ENCODE measurements at regions not wholly inside any gene's neighbourhood (a gene's known extent, or its start where the extent isn't known, plus 50 kb on each side); places are given as distances from the start of the nearest gene placed in this dataset.
"Not testable (repeated sequence)": the region's sequence is repeated elsewhere in the genome, so short reads cannot be mapped to it uniquely, and the experiment has no call there.

- ChIA-PET POLR2A (no interaction called here), CTCF (no interaction called here)
- no peaks in the 10 kb centered on the region for H3K36me3 ChIP-seq (ENCODE audit: control insufficient read depth, insufficient read depth, low read length)
- DNase-seq (ENCODE audit: low read depth) = no peak
- TF ChIP-seq, protein P1, sequence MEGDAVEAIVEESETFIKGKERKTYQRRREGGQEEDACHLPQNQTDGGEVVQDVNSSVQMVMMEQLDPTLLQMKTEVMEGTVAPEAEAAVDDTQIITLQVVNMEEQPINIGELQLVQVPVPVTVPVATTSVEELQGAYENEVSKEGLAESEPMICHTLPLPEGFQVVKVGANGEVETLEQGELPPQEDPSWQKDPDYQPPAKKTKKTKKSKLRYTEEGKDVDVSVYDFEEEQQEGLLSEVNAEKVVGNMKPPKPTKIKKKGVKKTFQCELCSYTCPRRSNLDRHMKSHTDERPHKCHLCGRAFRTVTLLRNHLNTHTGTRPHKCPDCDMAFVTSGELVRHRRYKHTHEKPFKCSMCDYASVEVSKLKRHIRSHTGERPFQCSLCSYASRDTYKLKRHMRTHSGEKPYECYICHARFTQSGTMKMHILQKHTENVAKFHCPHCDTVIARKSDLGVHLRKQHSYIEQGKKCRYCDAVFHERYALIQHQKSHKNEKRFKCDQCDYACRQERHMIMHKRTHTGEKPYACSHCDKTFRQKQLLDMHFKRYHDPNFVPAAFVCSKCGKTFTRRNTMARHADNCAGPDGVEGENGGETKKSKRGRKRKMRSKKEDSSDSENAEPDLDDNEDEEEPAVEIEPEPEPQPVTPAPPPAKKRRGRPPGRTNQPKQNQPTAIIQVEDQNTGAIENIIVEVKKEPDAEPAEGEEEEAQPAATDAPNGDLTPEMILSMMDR (IDR thresholded peaks at IDR 0.05; ENCODE audit: insufficient read depth, low read depth, low read length) = no peak
- no peak overlapping the region for H3K4me3 ChIP-seq (ENCODE audit: low read depth, low read length)
- H3K27me3 ChIP-seq (ENCODE audit: control insufficient read depth, insufficient read depth, low read length) = no peaks in the 10 kb centered on the region
These were observed 95.6 kb upstream of the CDYL2 start for GRCh38 chr16:80899809-80900592.

DNA sequence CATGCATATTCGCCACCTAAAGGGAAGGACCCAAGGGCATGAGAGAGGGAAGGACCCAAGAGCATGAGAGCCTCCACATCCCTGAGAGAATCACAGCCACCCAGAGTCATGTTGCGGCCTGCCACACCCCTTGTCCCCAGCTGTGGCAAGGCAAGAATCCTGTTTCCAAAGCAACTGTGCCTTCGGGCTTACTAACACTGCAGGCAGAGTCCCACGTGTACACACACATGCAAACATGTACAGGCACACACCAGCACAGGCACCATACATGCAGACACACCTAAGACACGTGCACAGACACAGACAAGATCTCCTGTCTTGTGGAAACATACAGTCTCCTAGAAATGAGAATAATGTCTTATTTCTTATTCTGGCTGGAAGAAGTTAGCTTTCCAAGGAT, 92.4 kb upstream of the CDYL2 start:
- POLR2A ChIA-PET = no interaction called here
- Histone ChIP-seq H3K27me3 (ENCODE audit: control insufficient read depth, insufficient read depth, low read length) (no peaks in the 10 kb centered on the region), H3K4me3 (ENCODE audit: low read depth, low read length) (no peak overlapping the region), H3K36me3 (ENCODE audit: control insufficient read depth, insufficient read depth, low read length) (no peaks in the 10 kb centered on the region)
- no peak for DNase-seq (ENCODE audit: low read depth)
- CTCF ChIA-PET = interaction anchor here (0.7 kb wide), 1 partner anchor 45 kb away, joined by 3 read pairs; no protein-coding TSS in a partner anchor
- TF ChIP-seq, protein P1 (IDR thresholded peaks at IDR 0.05; ENCODE audit: insufficient read depth, low read depth, low read length) = no peak

DNA sequence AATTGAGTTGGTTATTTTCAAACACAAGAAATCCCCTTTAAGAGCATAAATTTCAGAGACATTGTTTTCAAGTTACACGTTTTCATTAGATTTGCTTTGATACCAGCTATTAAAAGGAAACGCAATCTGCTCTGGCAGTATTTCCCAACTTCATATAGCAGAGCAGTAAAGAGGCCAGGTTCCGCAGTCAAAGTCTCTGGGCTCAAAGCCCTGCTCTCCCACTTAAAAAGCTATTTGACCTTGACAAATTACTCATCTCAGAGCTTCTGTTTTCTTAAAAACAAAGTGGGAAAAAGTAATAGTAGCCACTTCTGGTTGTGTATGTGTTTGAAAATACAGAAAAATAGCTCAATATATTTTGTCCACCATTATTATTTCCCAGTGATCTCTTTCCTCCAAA, 89.7 kb upstream of the CDYL2 start:
- TF ChIP-seq, protein P1 (IDR thresholded peaks at IDR 0.05; ENCODE audit: insufficient read depth, low read depth, low read length) = no peak
- H3K4me3 ChIP-seq (ENCODE audit: low read depth, low read length) = no peak overlapping the region
- no peaks in the 10 kb centered on the region for H3K36me3 ChIP-seq (ENCODE audit: control insufficient read depth, insufficient read depth, low read length)
- DNase-seq (ENCODE audit: low read depth) = no peak
- POLR2A ChIA-PET = no interaction called here
- CTCF ChIA-PET = no interaction called here
- H3K27me3 ChIP-seq (ENCODE audit: control insufficient read depth, insufficient read depth, low read length) = no peaks in the 10 kb centered on the region

DNA sequence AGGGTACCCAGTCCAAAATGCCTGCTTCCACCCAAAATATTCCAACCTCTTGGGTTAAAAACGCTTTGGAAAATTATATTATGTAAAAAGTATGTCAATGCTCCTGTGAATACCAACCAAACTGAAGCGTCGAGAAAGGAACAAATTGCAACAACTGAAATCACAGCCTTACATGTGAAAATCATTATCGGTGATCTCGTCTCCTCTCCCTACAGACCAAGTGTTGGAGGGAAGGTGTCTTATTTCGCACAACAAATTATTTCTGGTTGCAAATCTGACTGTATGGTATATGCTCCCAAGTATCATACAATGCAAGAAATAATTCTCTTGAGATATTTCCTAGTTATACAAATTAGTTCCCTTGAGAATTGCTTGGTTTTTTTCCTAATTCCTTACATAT, 89.3 kb upstream of the CDYL2 start:
- Histone ChIP-seq H3K36me3 (ENCODE audit: control insufficient read depth, insufficient read depth, low read length) (no peaks in the 10 kb centered on the region), H3K27me3 (ENCODE audit: control insufficient read depth, insufficient read depth, low read length) (no peaks in the 10 kb centered on the region), H3K4me3 (ENCODE audit: low read depth, low read length) (no peak overlapping the region)
- CTCF ChIA-PET = interaction anchor here (0.6 kb wide), 1 partner anchor 1030 kb away, joined by 3 read pairs; no protein-coding TSS in a partner anchor
- POLR2A ChIA-PET = interaction anchor here (0.6 kb wide), 1 partner anchor 32 kb away, joined by 4 read pairs; no protein-coding TSS in a partner anchor
- DNase-seq (ENCODE audit: low read depth) = no peak
- TF ChIP-seq, protein P1 (IDR thresholded peaks at IDR 0.05; ENCODE audit: insufficient read depth, low read depth, low read length) = no peak

DNA sequence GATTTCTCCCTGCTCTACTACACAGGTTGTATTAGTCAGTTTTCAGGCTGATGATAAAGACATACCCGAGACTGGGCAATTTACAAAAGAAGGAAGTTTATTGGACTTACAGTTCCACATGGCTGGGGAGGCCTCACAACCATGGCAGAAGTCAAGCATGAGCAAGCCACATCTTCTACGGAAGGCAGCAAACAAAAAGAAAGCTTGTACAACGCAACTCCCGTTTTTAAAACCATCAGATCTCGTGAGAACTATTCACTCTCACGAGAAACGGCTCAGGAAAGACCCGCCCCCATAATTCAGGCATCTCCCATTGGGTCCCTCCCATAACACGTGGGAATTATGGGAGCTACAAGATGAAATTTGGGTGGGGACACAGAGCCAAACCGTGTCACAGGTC, 88.0 kb upstream of the CDYL2 start:
- CTCF ChIA-PET; H3K27me3 ChIP-seq (ENCODE audit: control insufficient read depth, insufficient read depth, low read length); DNase-seq (ENCODE audit: low read depth); H3K4me3 ChIP-seq (ENCODE audit: low read depth, low read length); H3K36me3 ChIP-seq (ENCODE audit: control insufficient read depth, insufficient read depth, low read length); POLR2A ChIA-PET: not testable (repeated sequence)

Measured in BJ (cell line).